A673 (cell line): ENCODE measurements at regions not wholly inside any gene's neighbourhood (a gene's known extent, or its start where the extent isn't known, plus 50 kb on each side); places are given as distances from the start of the nearest gene placed in this dataset.

Experiments
- BruUV-seq: library from RNA; stranded (reverse); fragments of 400-500 nt; replicated peaks from 2 replicates; lab custom pipeline; 2021; lab: Mats Ljungman, UMichigan
- CTCF ChIA-PET: fragments of 300-600 bp; sonication (Branson Sonifier 250); formaldehyde crosslinking; loops from one replicate; lab custom pipeline; 2022; ENCODE audit warnings: antibody characterized with exemption; lab: Charles Lee
- POLR2A ChIA-PET: fragments of 300-600 bp; sonication (Branson Sonifier 250); formaldehyde crosslinking; loops from one replicate; lab custom pipeline; 2022; ENCODE audit warnings: antibody characterized with exemption; ENCODE audit not compliant: low non-redundant PET; lab: Charles Lee
- DNase-seq: peaks from one replicate; pipeline ENCODE4 v3.0.0-alpha.2; 2015; ENCODE audit warnings: low spot score
- H3K27ac ChIP-seq: fragments of 200-600 bp; sonication (generic); 2 replicates; pipeline ENCODE4 v1.5.1; 2016; ENCODE audit warnings: mixed run types, low read depth, mild to moderate bottlenecking, mixed read lengths, antibody characterized with exemption, low read length; ENCODE audit not compliant: poor library complexity, severe bottlenecking
- H3K27me3 ChIP-seq: fragments of 200-600 bp; sonication (generic); replicated peaks from 2 replicates; pipeline ENCODE4 v1.6.1; 2017; ENCODE audit warnings: mixed run types, low read depth, mild to moderate bottlenecking, mixed read lengths, antibody characterized with exemption, low read length; ENCODE audit not compliant: insufficient read depth, poor library complexity
- H3K36me3 ChIP-seq: fragments of 200-600 bp; sonication (generic); 2 replicates; pipeline ENCODE4 v1.6.1; 2016; ENCODE audit warnings: mixed run types, mild to moderate bottlenecking, mixed read lengths, antibody characterized with exemption, low read length; ENCODE audit not compliant: insufficient read depth, poor library complexity, severe bottlenecking
- H3K4me1 ChIP-seq: fragments of 200-600 bp; sonication (generic); 2 replicates; pipeline ENCODE4 v1.6.1; 2017; ENCODE audit warnings: mixed run types, mild to moderate bottlenecking, mixed read lengths, antibody characterized with exemption, low read length; ENCODE audit not compliant: insufficient read depth, poor library complexity, severe bottlenecking
- H3K4me3 ChIP-seq: fragments of 200-600 bp; sonication (generic); 2 replicates; pipeline ENCODE4 v1.5.1; 2016; ENCODE audit warnings: low read depth, mixed run types, mild to moderate bottlenecking, mixed read lengths, low read length; ENCODE audit not compliant: poor library complexity, severe bottlenecking
- H3K9me3 ChIP-seq: fragments of 200-600 bp; sonication (generic); 2 replicates; pipeline ENCODE4 v1.6.1; 2016; ENCODE audit warnings: mixed run types, low read depth, mild to moderate bottlenecking, mixed read lengths, antibody characterized with exemption, low read length; ENCODE audit not compliant: poor library complexity, severe bottlenecking
- CTCF ChIP-seq: fragments of 300-800, 200-600 bp; sonication (generic); conservative IDR thresholded peaks from 2 replicates; pipeline ENCODE4 v1.5.1; 2017; ENCODE audit warnings: low read depth, mild to moderate bottlenecking, antibody characterized with exemption, low read length, moderate library complexity, mixed read lengths
- EZH2 ChIP-seq: fragments of 200-600 bp; sonication (generic); IDR thresholded peaks from 2 replicates; pipeline ENCODE4 v1.6.1; 2017; ENCODE audit warnings: borderline replicate concordance, low read depth, mild to moderate bottlenecking, mixed read lengths, antibody characterized with exemption, low read length; ENCODE audit not compliant: poor library complexity, severe bottlenecking
- intact Hi-C: fragments of 100-400 bp; cut with micrococcal nuclease; formaldehyde crosslinking; loops from one replicate; pipeline ENCODE4 v1.10.0; 2022; ENCODE audit not compliant: unreplicated experiment

- H3K36me3 ChIP-seq, result no peaks in the 10 kb centered on the region
- intact Hi-C loops, result no loop called here
- no peak for TF ChIP-seq CTCF
- BruUV-seq, result no TSS peak
- H3K4me1 ChIP-seq, result no peaks in the 10 kb centered on the region
- no peak overlapping the region for H3K4me3 ChIP-seq
- H3K9me3 ChIP-seq, result no peaks in the 10 kb centered on the region
- POLR2A ChIA-PET, result no interaction called here
- CTCF ChIA-PET, result no interaction called here
- H3K27ac ChIP-seq, result no peak overlapping the region
- no peaks in the 10 kb centered on the region for H3K27me3 ChIP-seq
- no peak for DNase-seq
Observed at GRCh38 chr12:70044167-70044566, 199.1 kb upstream of the CNOT2 start.

- BruUV-seq, result no TSS peak
- Histone ChIP-seq H3K36me3 (no peaks in the 10 kb centered on the region), H3K27ac (no peak overlapping the region), H3K4me1 (no peaks in the 10 kb centered on the region), H3K27me3 (no peaks in the 10 kb centered on the region), H3K9me3 (no peaks in the 10 kb centered on the region), H3K4me3 (no peak overlapping the region)
- TF ChIP-seq EZH2, result no peak
- no peak for TF ChIP-seq CTCF
- CTCF ChIA-PET, result interaction anchor here (0.5 kb wide), 1 partner anchor 34 kb away, joined by 3 read pairs; no protein-coding TSS in a partner anchor
- DNase-seq, result no peak
- intact Hi-C loops, result no loop called here
- POLR2A ChIA-PET, result no interaction called here
Observed at GRCh38 chr12:70045036-70045435, 198.2 kb upstream of the CNOT2 start.

- BruUV-seq, result no TSS peak
- Histone ChIP-seq H3K36me3 (no peaks in the 10 kb centered on the region), H3K4me1 (no peaks in the 10 kb centered on the region), H3K27me3 (no peaks in the 10 kb centered on the region), H3K27ac (no peak overlapping the region), H3K9me3 (no peaks in the 10 kb centered on the region), H3K4me3 (no peak overlapping the region)
- no peak for TF ChIP-seq CTCF
- TF ChIP-seq EZH2, result no peak
- intact Hi-C loops, result no loop called here
- ChIA-PET CTCF (interaction anchor here (0.5 kb wide), 1 partner anchor 35 kb away, joined by 3 read pairs; no protein-coding TSS in a partner anchor), POLR2A (no interaction called here)
- DNase-seq, result no peak
Observed at GRCh38 chr12:70045514-70045913, 197.7 kb upstream of the CNOT2 start.
